GM18519 (cell line): ENCODE measurements at regions not wholly inside any gene's neighbourhood (a gene's known extent, or its start where the extent isn't known, plus 50 kb on each side); places are given as distances from the start of the nearest gene placed in this dataset.
A peak's percentile ranks its signal among the peaks of the same experiment; 100 is the strongest.

ENCODE experiments used
- ATAC-seq: cut with Tn5 transposase; IDR thresholded peaks from one replicate; pipeline ENCODE4 v1.9.1; 2021; ENCODE audit warnings: mild to moderate bottlenecking, moderate library complexity; ENCODE audit not compliant: unreplicated experiment, low FRiP score

DNA sequence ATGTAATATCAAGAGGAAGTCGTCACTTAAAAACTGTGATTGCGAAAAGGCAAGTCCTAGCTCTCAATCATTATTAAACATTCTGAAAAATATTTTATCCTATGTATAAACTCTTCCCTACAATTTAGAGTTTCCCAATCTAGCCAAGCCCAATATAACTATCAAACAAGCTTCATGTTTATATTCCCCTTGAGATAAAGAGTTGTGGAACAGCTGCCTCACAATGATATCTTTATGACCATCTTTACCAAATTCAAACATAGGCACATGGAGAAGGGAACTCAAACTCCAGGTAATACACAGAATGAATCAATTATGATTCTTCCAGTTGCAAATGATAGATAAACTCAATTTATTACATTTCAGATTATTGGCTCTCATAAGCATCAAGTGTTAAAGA, 1468.7 kb downstream of the EFNA5 start:
- no peak for ATAC-seq

DNA sequence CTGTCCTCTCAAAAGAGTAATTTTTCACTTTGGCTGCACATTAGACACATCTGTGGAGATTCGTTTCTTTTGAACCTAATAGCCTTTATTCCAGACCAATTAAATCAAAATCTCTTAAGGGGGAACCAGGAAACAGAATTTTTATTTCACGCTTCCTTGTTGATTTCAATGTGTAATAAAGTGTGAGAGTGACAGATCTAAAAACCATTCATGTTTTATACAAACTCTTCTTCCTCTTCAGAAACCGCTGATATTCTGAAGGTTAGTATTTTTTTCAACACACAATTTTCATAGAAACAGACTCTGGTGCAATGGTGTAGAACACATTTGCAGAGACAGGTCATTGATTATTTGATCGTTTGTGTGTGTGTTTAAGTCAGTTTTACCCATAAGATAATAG, 1469.8 kb downstream of the EFNA5 start:
- no peak for ATAC-seq

DNA sequence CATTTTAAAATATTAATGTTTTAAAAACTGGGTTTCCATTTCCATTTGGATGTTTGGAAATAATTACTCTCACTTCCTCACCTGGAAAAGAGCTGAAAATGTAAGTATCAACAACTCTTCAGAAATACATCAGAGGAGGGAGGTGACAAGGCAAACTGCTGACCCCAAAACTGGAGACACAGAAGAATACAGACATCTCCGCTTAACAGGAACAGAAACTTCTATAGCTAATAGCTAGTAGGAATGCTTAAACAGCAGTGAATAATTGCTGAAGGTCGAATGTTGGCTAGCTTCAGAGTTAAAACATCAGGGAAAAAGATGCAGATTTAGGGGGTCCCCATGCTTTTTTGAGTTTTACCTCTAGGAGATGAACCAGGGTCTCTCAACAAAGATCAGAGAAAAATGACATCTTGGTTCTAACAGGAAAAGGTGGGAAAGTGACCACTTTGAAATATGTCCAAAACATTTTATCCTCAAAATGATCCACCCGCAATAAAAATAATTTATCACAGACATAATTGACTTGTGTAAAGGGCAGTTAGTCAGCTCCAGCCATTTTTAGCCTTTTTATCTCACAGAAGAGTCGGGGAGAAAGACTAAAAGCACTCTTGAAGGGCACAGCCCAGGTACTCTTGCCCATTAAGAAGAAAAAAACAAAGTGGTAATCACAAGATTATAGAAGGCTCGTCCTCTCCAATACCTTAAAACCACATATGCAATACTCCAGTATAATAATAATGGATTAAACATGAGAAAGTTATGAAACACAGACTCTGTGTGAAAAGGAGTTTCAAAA, 1474.9 kb downstream of the EFNA5 start:
- no peak for ATAC-seq

DNA sequence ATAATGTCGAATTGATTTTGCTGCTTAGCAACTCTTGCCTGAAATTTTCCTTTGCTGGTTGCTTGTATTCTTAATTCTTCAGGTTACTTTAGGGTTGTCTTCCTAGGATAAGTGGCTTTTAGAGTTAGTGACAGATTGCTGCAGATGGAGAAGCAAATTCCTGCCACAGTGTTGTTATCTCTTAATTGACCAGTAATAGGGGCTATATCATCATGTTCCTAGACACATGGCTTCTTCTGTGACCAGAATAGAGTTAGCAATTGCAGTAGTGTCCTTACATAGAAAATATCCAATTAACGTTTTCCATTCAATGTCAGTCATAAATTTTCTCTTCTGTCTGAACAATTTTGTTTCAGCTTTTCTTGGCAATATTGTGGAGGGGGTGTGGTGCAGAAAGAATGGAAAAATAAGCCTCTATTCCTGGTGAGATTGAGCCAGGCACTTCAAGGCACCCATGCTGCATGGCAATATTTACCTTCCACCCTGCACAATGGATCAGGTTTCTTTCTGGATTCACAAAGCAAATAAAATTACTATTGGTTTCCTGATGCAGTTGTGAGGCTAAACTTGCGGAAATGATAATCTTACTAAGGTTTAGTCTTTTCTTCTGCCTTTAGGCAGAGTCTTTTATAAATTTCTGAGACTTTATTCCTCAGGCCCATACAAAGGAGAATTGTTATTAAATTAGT, 1481.5 kb downstream of the EFNA5 start:
- no peak for ATAC-seq

DNA sequence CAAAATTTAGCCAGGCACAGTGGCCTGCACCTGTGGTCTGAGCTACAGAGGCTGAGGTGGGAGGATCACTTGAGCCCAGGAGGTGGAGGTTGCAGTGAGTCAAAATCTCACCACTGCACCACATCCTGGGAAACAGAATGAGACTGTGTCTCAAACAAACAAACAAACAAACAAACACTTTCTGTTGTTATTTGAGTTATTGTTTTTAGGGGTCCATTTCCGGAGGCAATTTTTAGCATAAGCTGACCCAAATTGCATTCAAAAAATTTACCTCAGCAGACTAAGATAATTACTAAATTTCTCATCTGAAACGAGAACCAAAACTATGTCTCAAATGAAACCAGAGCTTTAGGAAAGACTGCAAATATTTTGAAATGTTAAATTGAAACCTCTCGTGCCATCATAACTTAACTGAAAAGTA, 1485.1 kb downstream of the EFNA5 start:
- ATAC-seq = no peak

DNA sequence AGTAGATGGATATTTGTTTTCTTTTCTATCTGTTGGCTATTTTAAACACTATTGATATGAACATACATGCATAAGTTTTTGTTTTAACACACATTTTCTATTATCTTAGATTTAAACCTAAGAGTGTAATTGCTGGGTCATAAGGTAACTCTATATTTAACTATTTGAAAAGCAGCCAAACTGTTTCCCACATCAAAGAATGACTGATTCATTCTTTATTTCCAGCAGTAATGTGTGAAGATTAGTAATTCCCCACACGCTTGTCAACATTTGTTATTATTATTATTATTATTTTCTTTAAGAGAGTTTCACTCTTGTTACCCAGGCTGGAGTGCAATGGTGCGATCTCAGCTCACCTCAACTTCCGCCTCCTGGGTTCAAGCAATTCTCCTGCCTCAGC, 1495.8 kb downstream of the EFNA5 start:
- ATAC-seq = no peak

DNA sequence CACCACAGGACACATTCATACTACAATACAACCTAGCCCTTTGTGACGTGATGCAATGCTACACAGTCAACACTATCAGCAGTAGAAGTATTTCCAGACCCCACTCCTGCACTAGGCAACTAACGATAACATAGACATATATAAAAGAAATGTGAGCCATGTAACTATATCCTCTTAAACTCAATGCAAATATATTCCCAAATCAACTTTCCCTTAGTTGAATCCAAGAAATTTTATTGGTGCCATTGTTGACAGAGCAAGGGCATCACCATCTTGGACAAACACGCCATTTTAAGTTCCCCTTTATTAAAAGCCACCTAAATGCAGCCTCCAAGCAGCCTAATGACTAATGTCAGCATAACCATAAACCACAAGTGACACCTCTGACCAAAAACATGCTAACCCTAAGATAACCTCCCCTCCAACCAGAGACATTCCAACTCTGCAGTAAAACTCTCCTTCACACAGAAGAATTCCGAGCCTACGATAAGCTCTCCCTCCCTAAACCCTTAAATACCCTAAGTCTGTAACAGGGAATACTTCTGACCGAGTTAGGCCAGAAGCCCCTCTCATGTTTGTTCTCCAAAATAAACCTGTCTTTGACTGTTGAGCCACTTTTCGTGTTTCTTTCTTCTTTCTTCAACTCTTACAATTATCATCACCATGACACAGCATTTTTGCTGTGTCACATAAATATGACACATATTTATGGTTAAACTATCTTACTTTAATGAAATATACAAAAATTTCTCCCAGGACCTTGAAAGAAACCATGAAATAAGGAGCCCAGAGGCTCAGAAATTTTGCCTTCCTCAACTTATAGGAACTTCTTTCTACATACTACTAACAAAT, 1497.8 kb downstream of the EFNA5 start:
- ATAC-seq = no peak

DNA sequence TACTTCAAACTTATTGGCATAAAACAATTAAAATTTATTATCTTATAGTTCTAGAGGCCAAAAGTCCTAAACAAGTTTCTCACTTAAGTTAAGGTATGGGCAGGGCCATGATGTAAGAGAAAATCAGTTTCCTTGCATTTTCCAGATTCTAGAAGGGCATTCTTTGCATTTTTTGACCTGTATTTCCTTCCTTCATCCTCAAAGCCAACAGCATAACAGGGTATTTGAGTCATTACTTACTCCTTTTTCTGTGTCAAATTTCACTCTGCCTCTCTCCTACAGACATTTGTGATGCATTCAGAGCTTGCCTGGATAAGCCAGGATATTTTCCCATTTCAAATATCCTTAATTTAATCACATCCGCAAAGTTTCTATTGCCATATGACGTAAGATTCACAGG, 1499.0 kb downstream of the EFNA5 start:
- ATAC-seq = no peak

DNA sequence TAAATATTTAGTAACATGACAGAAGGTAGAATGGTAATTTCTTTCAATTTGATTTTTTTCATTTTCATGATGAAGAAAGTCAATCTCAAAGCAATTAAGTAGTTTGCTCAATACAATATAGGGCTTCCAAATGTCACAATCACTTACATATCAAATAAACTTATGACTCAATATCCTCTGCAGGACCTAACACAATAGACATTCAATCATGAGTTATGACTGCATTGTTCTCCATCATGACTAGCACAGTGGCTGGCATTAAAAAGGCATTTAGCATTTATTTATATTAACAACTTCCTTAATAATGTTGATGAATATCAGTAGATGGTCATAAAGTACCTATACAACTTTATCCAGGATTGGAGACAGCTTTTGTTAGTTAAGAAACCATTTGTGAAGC, 1499.6 kb downstream of the EFNA5 start:
- ATAC-seq = no peak

DNA sequence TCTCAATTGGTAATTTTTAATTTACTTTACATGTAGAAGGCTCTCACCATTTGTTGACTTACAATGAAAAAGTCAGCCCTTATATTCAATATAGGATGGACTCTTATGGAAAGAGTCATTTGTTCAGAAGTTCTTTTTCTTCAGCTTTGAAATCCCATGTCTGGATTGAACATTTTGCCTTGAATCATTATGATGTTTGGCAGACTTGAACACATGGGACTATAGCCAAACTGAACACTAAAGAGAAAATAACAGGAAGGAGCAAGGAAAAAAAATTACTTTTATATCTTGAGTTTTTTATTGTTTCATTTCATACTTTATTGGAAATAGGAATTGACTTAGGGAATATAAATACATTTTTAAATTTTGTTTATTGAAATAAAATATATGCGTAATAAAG, 1503.0 kb downstream of the EFNA5 start:
- no peak for ATAC-seq

DNA sequence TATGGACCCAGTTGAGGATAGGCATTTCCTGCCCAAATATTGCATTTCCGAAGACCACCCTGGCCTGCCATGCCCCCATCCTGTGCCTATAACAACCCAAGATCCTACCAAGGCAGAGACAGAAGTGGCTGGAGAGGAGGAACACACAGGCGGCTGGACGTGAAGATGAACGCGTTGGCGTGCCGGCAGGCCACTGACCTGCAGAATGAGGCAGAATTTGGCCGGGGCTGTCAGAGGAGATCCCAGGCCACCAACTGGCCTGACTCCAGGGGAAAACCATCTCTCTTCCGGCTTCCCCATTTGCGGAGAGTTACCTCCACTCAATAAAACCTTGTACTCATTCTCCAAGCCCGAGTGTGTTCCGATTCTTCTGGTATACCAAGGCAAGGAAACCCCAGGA, 1507.5 kb downstream of the EFNA5 start:
- no peak for ATAC-seq

DNA sequence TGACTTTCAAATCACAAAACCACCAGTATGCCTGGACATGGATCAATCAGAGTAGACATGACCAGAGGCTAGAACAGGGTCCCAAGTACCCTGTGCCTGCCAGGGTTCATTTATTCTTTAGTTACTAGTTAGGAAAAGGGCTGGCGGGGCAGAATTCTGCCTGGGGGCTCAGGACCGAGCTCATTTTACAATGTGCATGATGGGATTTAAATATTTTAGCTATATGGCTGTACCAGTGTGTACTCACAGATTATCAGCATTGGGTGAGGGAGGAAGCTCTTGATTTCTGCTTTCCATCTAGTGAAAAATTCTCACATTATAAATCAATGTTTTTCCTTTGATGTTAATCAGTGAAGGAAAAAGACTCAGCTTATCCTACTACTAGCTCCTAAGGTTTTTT, 1511.1 kb downstream of the EFNA5 start:
- ATAC-seq = no peak

DNA sequence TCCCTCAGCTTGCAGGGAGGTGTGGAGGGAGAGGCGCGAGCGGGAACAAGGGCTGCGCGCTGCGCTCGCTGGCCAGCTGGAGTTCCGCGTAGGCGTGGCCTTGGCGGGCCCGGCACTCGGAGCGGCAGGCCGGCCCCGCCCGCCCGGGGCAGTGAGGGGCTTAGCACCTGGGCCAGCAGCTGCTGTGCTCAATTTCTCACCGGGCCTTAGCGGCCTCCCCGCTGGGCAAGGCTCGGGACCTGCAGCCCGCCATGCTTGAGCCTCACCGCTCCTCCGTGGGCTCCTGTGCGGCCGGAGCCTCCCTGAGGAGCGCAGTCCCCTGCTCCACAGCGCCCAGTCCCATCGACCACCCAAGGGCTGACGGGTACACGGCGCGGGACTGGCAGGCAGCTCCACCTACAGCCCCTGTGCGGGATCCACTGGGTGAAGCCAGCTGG, 1516.4 kb downstream of the EFNA5 start:
- no peak for ATAC-seq

DNA sequence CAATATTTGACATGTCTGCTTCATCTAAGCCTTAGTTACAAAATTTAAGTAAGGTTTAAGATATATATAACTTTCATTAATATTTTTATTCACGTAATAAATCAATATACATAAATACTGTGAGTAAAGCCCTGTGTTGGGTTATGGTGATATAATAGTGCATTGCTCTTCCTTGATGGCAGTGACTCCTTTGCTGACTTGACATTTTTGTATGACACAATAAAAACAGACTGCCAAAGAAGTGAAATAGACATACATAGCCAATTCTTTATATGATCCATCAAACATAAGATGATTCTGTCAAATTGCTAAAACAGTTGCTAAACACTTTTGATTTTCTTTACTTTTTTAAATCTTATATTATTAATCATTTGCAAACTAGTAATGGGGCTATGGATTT, 1518.2 kb downstream of the EFNA5 start:
- ATAC-seq = no peak

DNA sequence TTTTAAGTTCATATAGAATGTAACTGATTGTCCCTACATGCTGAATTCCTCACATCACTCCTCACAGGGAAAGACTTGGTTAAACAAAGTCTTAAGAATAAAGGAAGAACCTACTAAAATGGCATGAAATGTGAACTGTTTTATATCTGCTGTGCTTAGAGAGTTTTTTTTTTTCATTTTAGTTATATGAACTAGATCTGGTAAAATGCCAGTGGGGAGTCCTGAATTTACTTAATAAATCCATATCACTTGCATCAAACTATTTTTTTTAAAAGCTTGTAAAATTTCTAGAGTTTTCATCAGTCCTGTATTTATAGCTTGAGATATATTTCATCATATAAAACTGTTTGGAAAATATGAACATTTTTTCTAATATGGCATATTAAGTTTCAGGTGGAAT, 1528.6 kb downstream of the EFNA5 start:
- ATAC-seq = no peak

DNA sequence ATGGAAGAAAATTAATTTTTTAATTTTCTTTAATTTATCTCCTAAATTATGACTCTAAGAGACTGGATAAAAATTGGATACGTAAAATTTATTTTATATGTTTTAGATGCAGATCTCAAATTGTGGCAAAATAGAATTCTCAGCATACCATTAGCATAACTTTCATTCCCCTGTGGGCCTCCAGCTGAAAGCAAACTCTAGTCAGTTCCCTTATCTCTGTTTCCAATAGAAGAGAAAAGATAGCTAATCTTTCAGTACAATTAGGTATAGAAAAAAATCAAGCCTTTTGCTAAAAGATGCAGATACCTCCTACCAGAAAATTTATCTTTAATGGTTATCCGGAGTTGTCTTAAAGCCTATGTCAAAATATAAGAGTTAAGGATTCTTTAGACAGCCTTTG, 1530.6 kb downstream of the EFNA5 start:
- no peak for ATAC-seq

DNA sequence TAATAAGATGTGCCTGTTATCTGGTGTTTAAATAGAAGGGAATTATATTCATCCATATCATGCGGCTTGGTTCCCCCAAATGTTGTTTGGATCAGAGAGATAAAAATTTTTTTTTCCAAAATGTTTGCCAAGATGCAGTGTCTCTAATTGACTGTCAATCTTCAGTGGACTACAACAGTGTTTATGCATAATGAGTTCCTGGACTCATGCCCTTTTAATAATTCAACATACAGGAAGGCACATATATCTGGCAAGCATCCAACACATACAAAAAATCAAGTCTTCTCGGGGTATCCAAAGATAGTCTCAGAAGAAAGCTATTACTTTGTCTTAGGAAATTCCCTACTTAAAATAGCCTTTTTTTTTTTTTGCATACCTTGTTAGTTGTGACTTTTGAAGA, 1534.7 kb downstream of the EFNA5 start:
- ATAC-seq = no peak

DNA sequence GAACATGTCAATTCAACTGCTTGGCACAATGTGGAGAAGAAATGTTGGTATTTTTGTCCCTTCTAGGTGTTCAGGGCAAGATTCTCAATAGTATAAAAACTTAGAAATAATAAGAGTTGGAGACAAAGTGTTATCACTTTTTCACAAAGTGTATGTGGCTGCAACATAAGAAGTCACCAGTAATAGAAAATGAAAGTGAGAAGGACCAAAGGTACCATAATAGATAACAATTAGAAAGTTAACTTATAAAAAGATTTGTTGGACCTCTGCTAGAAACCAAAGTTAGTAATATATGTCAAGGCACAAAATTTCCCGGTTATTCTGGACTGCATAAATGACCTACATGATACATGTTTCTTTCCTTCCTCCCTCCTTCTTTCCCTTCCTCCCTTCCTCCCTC, 1535.3 kb downstream of the EFNA5 start:
- no peak for ATAC-seq

DNA sequence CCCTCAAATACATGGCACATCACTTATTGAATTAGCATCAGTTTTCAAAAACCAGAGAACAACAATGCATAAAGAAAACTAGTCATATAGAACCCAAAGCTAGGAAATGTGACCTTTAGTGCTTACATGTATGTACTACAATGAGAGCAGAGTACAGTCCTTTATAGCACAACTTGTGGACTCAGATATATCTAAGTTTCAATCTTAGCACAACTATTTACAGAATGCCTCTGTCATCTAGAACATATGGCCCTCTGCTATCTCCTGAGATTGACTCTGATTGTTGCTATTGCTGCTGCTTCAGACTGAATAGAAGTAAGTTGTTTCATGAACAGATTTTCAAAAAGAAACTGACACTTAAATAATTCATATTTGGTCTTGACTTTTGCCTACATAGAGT, 1536.2 kb downstream of the EFNA5 start:
- ATAC-seq = no peak

DNA sequence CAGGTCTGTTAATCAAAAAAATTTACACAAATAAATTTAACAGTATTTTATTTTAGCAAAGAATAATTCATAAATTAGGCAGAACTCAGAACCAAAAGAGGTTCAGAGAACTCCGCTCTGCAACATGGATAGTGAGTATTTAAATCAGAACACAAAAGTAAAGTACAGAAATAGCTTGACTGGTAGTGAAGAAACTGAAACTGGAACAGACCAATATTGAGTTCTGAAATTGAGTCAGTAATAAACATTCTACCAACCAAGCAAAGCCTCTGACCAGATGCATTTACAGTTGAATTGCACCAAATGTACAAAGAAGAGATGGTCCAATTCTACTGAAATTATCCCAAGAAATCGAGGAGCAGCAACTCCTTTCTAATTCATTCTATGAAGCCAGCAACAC, 1542.8 kb downstream of the EFNA5 start:
- ATAC-seq = peak; percentile 86

DNA sequence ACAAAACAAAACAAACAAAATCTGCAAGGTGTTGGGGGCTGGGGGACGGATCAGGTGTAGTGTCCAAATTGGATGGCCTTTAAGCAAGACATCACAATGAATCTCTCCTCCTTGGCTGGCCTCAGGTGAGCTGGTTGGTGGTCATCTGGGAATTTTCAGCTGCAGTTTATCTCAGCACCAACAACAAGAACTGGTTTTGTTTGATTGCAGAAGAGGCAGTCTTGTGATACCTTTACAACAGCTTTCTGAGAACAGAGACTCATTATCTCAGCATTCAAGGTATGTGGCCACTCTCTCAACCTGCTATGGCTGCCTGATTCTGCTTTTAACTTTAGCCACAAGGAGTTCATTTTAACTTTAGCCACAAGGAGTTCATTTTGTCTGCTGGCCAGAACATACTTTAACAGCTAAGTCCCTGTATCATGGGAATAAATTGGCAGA, 1543.4 kb downstream of the EFNA5 start:
- peak; percentile 52 for ATAC-seq
